ENCODE measurements at regions not wholly inside any gene's neighbourhood (a gene's known extent, or its start where the extent isn't known, plus 50 kb on each side); places are given as distances from the start of the nearest gene placed in this dataset.
"Not testable (repeated sequence)": the region's sequence is repeated elsewhere in the genome, so short reads cannot be mapped to it uniquely, and the experiment has no call there.

DNA sequence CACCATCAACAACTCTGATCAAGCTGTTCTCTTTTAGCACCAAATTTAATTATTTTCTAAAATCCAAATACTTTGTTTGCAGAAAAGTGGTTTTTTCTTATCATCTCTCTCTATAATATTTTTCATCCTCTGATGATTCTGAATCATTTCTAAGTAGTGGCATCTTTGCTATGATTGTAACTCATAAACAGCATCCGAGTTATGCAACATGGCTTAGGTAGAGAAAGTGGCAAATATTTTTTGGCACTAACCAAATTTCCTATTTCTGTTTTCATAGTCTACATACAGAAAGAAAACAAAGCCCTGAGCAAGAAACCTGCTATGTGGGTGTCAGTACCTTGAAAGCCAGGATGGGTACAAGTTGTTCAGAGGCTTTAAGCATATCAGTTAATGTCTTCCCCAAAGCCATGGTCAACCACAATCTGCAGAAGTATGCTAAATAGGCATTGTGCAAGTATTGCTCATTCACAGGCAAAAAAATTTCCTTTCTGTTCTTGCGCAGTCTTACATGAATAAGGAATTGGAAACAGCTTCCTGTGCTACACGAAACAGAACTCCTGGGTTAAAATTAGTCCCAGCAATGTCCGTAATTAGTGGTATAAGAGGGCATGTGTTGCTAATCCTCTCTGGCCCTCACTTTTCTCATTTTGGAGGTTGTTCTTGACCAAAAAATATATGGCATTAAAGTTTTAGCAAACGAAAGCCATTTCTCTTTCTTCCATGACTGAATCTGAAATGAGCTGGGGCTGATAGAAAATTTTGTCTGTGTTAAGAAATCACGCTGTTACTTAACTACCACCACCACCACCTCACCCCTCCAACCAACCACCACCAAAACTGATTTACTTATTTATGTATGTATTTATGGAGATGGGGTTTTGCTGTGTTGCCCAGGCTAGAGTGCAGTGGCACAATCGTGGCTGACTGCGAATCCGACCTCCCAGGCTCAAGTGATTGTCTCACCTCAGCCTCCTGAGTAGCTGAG, 325.6 kb upstream of the MAGI2 start:
- no peak for DNase-seq (ENCODE audit: low read depth)

DNA sequence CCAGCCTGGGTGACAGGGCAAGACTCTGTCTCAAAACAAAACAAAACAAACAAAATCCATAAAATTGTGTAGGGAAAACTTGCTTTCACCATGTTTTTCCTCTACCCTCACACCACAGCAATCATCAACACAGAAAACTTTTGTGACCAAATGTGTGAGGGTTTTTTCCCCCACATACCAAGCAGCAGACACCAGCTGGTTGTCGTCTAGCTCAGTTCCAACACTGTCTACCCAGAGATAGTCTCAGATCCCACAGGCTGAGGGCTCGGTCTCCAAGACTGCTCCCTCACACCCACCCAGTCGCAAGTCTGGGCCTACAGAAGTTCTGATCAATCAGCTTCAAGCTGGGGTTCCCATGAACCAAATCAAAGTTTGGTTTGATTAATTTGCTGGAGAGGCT, 322.4 kb upstream of the MAGI2 start:
- DNase-seq (ENCODE audit: low read depth): no peak

GRCh38 chr7:79774150-79774549, 320.7 kb upstream of the MAGI2 start:
- no peak for DNase-seq (ENCODE audit: low read depth)

DNA sequence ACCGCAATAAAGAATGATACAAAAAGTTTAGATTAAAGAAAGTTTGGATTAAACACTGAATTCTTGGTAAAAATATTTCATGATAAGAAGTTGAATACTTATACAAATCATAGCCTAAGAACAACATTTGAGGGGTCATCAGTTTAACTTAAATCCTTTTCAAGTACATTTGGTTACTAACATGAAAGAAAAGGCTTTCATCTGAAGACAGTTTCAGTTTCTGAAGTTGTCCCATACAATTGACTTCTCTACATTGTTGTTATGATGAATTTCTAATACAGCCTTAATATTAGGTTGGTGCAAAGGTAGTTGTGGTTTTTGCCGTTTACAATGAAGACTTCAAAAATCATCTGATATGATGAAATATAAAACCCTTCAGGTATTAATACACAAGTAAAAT, 317.5 kb upstream of the MAGI2 start:
- no peak for DNase-seq (ENCODE audit: low read depth)

DNA sequence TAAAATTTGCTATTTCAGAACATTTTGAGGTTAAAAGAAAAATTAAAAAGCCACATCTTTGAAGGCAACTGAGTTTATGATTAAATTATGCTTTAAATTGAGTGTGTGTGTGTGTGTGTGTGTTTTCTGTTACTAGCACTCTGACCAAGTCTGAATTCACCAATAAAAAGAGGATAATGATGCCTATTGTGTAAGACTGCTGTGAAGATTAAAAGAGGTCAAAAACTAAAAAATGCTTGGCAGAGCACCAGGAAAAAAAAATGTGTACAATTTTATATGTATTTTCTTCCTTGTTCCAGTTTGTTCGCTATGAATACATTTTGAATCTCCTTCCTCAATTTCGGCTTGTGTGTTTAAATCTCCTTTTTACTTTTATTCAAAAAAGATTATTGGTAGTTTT, 316.6 kb upstream of the MAGI2 start:
- DNase-seq (ENCODE audit: low read depth): no peak

DNA sequence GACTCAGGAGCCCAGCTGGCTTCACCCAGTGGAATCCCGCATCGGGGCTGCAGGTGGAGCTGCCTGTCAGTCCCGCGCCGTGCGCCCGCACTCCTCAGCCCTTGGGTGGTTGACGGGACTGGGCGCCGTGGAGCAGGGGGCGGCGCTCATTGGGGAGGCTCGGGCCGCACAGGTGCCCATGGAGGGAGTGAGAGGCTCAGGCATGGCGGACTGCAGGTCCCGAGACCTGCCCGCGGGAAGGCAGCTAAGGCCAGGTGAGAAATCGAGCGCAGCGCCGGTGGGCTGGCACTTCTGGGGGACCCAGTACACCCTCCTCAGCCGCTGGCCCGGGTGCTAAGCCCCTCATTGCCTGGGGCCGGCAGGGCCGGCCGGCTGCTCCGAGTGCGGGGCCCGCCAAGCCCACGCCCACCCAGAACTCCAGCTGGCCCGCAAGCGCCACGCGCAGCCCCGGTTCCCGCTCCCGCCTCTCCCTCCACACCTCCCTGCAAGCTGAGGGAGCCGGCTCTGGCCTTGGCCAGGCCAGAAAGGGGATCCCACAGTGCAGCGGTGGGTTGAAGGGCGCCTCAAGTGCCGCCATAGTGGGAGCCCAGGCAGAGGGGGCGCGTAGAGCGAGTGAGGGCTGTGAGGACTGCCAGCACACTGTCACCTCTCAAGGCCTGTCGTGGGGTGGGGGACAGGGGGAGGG, 314.6 kb upstream of the MAGI2 start:
- DNase-seq (ENCODE audit: low read depth): not testable (repeated sequence)

DNA sequence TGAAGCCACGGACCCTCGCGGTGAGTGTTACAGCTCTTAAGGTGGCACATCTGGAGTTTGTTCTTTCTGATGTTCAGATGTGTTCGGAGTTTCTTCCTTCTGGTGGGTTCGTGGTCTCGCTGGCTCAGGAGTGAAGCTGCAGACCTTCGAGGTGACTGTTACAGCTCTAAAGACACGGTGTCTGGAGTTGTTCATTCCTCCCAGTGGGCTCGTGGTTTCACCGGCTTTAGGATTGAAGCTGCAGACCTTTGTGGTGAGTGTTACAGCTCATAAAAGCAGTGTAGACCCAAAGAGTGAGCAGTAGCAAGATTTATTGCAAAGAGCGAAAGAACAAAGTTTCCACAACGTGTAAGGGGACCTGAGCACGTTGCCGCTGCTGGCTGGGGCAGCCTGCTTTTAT, 313.7 kb upstream of the MAGI2 start:
- DNase-seq (ENCODE audit: low read depth): not testable (repeated sequence)

DNA sequence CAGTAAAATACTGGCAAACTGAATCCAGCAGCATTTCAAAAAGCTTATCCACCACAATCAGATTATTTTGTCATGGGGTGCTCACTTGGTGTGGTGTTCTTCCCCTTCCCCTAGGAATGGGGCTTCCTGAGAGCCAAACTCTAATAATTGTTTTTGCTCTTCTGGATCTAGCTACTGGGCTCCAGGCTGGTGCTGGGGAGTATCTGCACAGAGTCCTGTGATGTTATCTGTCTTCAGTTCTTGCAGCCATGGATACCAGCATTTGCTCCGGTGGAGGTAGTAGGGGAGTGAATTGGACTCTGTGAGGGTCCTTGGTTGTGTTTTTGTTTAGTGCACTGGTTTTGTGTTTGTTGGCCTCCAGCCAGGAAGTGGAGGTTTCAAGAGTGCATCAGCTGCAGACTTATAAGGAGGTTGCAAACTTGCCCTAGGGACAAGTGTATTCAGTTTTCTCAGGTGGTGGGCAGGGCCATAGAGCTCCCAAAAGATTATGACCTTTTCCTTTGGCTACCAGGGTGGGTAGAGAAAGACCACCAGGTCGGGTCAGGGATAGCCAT, 308.5 kb upstream of the MAGI2 start:
- DNase-seq (ENCODE audit: low read depth): no peak

- DNase-seq (ENCODE audit: low read depth): not testable (repeated sequence)
Measured at GRCh38 chr7:79750941-79751340, 297.5 kb upstream of the MAGI2 start.

DNA sequence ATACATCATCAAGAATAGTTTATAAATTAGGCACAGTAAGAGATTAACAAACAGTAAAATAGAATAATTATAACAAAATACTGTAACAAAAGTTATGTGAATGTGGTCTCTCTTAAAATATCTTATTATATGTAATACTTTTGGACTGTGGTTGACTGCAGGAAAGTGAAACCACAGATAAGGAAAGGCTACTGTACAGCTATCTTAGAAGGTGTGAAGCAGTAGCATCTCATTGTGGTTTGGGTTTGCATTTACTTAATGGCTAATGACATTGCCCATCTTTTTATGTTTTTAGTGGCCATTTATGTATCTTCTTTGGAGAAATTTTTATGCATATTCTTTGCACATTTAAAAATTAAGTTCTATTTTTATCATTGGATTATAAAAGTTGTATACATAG, 296.4 kb upstream of the MAGI2 start:
- no peak for DNase-seq (ENCODE audit: low read depth)

DNA sequence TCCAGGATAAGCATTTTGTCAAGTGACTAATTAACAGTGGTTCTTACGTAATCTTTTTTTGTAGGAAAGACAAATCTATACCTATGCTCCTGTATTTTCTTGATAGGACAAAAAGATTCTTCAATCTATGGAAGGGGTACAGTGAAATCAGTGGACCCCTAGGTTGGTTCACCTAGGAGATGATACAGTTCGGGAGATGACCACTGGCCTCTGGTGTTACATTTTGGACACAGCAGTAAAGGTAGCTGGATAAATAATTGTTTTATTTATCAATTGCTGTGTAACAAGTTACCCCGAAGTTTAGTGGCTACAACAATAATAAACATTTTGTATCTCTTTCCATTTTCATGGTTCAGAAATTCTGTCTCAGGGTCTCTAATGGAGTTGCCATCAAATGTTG, 288.2 kb upstream of the MAGI2 start:
- DNase-seq (ENCODE audit: low read depth): no peak

DNA sequence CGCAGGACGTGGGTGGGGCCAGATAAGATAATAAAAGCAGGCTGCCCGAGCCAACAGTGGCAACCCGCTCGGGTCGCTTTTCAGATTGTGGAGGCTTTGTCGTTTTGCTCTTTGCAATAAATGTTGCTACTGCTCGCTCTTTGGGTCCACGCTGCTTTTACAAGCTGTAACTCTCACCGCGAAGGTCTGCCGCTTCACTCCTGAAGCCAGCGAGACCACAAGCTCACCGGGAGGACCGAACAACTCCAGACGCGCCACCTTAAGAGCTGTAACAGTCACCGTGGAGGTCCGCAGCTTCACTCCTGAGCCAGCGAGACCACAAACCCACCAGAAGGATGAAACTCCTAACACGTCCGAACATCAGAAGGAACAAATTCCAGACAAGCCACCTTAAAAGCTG, 286.6 kb upstream of the MAGI2 start:
- DNase-seq (ENCODE audit: low read depth): no peak

- not testable (repeated sequence) for DNase-seq (ENCODE audit: low read depth)
Measured at GRCh38 chr7:79739036-79739709, 285.7 kb upstream of the MAGI2 start.

DNA sequence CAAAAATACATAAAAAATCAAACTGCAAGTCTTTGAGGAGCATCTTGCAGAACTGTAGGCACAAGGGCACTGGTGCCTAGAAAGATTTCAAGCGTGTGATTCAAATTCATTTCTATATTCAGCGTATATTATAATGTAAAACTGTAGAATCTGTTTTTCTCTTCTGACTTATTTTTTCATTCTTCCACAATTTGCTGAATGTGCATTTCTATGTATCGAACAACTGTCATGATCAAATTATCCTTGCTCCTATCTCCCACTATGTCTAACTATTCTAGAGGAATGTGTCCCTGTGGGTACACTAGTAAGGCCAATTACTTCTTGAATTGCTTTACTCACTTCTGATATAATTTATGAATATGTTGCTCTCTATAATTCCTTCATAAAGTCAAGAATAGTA, 283.0 kb upstream of the MAGI2 start:
- no peak for DNase-seq (ENCODE audit: low read depth)

- DNase-seq (ENCODE audit: low read depth): no peak
Measured at GRCh38 chr7:79735012-79735411, 281.5 kb upstream of the MAGI2 start.

DNA sequence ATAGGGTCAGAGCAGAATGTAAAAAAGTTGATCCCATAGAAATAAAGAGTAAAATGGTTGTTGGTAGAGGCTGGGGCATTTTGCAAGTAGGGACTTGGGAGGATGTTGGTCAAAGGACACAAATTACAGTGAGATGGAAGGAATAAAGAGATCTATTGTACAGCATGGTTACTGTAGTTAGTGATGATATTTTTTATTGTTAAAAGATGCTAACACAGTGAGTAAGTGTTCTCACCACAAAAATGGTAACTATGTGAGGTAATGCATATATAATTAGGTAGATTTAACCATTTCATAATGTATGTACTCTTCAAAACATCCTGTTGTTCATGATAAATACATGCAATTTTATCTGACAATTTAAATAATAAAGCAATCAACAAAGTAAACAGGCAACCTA, 280.7 kb upstream of the MAGI2 start:
- no peak for DNase-seq (ENCODE audit: low read depth)

DNA sequence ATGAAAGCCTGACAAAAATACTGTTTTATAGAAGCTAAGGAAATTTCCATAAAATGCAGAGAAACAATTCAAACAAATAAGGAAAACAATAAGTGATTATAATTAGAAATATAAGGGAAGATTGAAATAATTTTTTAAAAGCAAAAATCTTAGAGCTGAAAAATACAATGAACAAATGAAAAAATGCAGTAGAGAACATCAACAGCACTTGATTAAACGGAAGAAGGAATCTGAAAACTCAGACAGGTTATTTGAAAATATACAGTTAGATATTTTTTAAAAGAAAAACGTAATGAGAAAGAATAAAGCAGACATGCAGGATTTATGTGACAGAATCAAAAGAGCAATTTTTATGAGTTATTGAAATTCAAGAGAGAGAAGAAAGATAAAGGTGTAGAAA, 279.1 kb upstream of the MAGI2 start:
- DNase-seq (ENCODE audit: low read depth): no peak

- DNase-seq (ENCODE audit: low read depth): no peak
Measured at GRCh38 chr7:79730971-79731370, 277.5 kb upstream of the MAGI2 start.

DNA sequence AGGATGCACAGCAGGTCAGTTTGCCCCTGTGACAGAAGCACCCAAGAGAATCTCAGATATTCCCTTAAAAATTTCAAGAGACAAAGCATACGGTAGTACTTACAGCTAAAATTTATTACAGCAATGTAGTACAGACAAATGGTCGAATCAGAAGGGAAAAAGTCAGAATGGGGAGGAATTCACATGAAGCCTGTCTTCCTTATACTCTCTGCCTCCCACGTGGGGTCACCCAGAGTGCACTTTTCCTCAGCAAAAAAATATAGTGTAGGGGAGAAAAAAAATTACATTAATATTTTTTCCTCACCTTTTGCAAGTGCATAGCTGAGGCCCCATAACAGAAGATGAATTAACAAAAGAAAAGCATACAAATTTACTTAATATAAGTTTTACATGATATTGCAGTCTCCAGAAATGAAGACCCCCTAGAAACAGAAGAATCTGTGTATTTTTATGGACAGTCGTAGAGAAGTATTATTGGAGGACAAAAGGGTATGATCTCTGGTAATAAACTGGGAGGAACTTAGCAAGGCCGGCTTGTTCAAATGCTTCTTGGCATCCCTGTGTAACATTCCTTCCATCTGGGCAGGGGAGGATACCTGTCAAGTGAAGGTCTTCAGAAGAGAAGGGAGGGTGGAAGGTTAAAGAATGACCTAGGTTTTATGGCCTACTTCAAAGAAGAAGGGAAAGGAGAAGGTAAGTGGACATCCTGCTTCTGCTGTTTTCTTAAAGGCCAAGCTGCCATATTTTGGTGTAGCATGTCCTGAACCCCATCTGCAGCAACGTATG, 270.6 kb upstream of the MAGI2 start:
- DNase-seq (ENCODE audit: low read depth): no peak

DNA sequence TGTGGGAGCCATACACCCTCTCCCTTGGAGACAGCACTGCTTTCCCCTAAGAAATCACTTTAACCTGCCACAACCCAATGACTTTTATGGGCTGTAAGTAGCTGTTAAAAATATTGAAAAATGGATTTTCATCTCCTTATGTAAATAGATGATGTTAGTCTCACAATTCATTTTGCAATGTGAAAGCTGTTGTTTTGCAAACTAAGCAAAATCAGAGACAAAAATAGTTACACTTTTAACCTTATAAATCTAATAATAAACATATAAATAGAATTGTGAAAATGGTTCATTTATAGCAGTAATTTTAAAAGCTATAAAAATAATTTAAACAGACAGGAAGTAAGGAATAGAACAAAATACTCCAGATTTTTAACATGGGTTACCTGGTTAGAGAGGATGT, 268.8 kb upstream of the MAGI2 start:
- no peak for DNase-seq (ENCODE audit: low read depth)

GRCh38 chr7:79719216-79719615, 265.7 kb upstream of the MAGI2 start:
- DNase-seq (ENCODE audit: low read depth): no peak

- no peak for DNase-seq (ENCODE audit: low read depth)
Measured at GRCh38 chr7:79716329-79716728, 262.9 kb upstream of the MAGI2 start.
